Prostate gland (tissue), 2 donors: ENCODE measurements at regions not wholly inside any gene's neighbourhood (a gene's known extent, or its start where the extent isn't known, plus 50 kb on each side); places are given as distances from the start of the nearest gene placed in this dataset.

Experiments used
- POLR2A ChIP-seq: fragments of 450-650 bp; IDR thresholded peaks from one replicate; pipeline ENCODE4 v1.6.1; 2016; ENCODE audit warnings: antibody characterized with exemption, mild to moderate bottlenecking
- POLR2AphosphoS5 ChIP-seq: sonication (generic); formaldehyde crosslinking; IDR thresholded peaks from one replicate; pipeline ENCODE4 v1.6.1; 2017; ENCODE audit warnings: antibody characterized with exemption
- TF ChIP-seq, protein P1 (sequence below), 4 experiments: fragments of 200-600 bp in 2 of 4; fragments of 450-650 bp in 2 of 4; sonication (generic) in 2 of 4; IDR thresholded peaks; 1 replicate in 3 of 4; 2 replicates in 1 of 4; pipeline ENCODE4 v1.5.1; 2016 to 2019; ENCODE audit warnings: antibody characterized with exemption in 4 of 4, mild to moderate bottlenecking in 2 of 4, moderate library complexity in 2 of 4

DNA sequence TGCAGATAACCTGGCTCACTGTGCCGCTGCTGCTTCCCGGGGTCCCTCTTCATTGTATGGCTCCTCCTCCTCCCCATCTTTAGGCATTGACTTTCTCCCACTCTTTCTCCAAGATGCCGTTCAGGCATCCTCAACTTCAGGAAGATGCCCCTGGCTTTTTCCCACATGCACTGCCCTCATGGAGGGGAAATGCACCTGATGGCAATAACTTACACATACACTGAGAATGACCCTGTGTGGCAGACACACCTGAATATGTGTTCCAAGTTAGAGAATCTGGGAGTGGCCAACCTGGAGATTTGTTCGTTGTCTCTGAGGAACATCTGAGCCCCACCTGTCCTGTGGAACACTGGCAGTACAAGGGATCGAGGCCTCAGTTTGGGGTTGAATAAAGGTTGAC lies 273.9 kb upstream of the CHD6 start:
- TF ChIP-seq, protein P1, sequence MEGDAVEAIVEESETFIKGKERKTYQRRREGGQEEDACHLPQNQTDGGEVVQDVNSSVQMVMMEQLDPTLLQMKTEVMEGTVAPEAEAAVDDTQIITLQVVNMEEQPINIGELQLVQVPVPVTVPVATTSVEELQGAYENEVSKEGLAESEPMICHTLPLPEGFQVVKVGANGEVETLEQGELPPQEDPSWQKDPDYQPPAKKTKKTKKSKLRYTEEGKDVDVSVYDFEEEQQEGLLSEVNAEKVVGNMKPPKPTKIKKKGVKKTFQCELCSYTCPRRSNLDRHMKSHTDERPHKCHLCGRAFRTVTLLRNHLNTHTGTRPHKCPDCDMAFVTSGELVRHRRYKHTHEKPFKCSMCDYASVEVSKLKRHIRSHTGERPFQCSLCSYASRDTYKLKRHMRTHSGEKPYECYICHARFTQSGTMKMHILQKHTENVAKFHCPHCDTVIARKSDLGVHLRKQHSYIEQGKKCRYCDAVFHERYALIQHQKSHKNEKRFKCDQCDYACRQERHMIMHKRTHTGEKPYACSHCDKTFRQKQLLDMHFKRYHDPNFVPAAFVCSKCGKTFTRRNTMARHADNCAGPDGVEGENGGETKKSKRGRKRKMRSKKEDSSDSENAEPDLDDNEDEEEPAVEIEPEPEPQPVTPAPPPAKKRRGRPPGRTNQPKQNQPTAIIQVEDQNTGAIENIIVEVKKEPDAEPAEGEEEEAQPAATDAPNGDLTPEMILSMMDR (IDR thresholded peaks at IDR 0.05) = no peak
- TF ChIP-seq POLR2A (no peak), POLR2AphosphoS5 (no peak)
